GM21381 (cell line): ENCODE measurements at regions not wholly inside any gene's neighbourhood (a gene's known extent, or its start where the extent isn't known, plus 50 kb on each side); places are given as distances from the start of the nearest gene placed in this dataset.

Experiments used
- ATAC-seq: cut with Tn5 transposase; IDR thresholded peaks from one replicate; pipeline ENCODE4 v1.9.1; 2021; ENCODE audit warnings: mild to moderate bottlenecking, moderate library complexity; ENCODE audit not compliant: unreplicated experiment

DNA sequence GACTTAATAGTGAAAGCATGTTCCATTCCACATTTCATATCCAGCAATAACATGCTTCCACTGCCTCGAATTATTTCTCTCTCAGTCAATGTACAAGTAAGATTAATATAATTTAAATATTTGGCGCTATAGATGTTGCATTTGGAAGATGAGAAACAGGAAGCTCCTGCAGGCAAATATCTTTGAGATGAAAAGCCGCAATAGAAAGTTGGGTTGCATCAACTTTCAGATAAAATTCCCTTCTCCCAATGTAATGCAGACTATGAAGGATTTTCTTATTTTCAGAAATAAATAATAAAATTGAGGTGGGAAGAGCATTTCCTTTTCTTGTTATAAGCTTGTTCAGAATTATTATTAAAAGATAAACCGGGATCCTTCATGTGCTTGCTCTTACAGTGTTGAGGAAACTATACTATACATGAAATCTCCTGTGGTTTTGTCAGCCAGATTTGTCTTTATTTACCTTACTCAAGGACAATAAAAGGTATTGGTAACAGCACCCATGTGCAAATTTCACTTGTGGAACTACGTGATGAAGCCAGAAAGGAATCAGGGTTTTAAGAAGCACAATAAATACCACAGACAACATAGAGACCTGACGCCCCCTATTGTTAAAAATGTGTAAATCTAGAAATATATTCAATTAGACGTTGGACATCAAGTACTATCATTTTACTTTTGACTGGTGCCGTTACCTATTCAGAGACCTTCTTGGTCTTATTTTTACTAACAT, 307.0 kb downstream of the ARPP21 start:
- no peak for ATAC-seq

DNA sequence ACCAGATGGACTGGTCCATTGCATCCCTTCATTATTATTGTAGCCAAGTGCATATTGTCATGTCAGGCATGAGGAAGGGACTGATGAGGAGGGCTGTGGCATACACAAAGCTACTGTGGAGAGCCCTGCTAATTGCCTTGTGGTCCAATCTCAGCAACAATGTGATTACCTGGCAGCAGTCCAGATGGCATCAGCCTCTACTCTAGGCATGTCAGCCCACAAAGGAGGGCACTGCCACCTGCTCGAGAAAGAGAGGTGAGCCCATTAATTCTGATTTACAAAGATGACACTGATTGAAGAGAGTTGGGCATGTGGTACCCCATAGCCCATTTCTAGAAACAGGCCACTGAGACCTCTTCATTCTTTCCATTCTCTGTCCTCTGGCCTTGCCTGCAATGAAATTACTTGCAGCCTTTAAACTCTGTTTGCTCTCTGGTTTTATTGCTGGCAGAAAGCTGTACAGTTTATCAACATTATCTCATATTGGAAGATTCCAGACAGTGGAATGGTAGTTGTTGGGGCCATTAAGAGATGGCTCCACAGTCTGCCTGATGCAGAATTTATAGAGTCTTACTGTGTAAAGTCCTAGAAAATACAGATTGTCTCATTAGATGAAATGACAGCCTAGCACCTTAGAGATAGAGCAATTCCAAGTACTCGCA, 307.7 kb downstream of the ARPP21 start:
- ATAC-seq: no peak

DNA sequence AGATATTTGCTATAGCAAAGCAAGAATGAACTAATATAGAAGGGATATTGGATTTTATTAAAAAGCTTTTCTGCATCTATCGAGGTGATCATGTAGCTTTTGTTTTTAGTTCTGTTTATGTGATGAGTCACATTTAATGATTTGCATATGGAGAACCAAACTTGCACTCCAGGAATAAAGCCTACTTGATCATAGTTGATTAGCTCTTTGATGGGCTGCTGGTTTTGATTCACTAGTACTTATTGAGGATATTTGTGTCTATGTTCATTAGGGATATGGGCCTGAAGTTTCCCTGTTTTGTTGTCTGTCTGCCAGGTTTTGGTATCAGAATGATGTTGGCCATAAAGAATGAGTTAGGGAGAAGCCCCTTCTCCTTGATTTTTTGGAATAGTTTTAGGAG, 310.7 kb downstream of the ARPP21 start:
- no peak for ATAC-seq

DNA sequence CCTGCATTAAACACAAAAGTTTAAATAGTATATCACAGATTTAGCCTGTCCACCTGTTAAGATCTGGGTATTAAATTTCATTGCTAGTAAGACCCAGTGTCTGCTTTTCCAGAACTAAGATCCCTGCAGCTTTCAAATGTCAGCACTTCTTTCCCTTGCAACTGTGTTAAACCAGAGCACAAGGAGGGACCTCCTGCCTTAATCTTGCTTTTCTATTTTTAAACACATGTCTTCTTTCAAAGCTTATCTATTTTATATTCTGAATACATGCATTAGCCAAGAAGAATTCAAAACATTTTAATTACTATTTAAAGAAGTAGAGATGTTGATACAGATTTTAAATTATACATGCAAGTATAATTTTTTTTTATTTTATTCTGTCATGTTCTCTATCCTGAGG, 315.1 kb downstream of the ARPP21 start:
- ATAC-seq: no peak

DNA sequence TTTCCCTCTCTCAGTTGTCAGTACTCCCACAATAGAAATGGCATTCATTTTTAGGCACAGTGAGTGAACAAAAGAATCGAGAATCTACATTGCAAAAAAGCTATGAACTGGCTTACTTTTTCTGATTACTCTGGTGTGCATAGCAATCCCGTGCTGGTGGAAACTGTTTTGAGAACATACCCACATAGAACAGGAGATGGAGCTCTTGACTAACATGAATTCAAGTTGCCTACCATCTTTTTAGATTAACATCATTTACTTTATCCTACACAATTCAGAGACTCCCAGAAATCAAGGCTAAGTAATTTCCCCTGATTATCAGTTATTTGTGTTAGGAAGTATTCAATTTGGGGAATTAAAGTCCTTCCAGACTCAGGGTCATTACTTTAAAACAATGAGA, 326.6 kb downstream of the ARPP21 start:
- ATAC-seq: no peak

DNA sequence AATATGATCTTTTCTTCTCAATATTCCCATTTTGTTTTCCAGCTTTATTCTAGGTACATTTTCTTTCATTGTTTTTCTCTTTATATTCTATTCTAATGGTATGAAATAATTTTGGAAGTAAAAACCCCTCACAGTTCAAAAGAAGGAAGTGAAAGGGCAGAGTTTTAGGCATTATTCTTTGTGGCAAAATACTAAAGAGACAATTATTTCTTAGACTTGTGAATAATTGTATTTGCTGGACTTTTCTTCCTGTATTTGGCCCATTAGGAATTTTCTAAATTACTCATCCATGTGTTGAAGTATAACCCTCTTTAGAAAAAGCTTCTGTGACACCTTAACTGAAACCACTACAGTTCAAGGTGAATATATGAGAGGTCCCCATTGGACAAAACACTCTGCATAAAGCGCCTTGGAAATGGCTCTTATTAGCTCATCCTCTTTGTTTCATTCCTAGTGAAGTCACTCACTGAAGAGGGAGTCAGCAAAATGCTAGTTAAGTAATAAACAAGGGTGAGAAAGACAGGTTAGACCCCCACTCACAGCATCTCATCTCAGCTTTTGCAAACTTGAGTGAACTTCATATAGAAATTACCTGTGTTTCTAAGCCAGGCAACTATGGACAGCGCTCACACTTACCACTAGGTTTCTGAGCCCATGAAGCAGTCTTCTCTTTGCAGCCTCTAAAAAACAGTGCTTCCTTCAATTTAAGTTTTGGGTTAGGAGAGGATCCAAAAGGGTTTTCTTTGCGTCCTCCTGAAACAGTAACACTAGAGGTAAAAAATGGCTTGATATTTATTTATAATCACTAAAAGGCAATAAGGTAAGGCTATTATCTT, 327.5 kb downstream of the ARPP21 start:
- no peak for ATAC-seq

DNA sequence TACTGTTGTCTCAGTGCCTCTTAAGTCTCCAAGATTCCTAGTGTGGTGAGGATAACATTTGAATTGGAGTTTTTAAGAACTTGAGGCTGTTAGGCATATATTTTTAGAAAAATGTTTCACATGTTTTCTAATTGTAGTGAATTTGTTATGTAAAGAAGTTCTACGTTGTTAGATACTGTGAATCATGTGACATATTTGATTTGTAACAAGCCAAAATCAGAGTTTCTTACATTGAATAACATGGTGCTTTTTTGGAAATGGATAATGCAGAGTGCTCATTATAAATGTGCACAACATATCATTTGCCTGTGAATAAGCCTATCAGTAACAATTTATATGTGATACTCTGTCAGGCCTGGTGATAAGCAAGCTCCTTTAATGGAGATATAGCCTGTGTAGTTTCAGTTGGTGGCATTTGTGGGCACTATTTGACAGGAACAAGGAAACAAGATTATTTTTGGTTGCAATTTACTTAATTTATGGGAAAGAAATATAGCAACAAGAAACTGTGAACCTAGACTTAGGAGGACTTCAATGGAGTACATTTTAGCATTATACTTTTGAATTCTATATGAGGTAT, 328.8 kb downstream of the ARPP21 start:
- no peak for ATAC-seq

DNA sequence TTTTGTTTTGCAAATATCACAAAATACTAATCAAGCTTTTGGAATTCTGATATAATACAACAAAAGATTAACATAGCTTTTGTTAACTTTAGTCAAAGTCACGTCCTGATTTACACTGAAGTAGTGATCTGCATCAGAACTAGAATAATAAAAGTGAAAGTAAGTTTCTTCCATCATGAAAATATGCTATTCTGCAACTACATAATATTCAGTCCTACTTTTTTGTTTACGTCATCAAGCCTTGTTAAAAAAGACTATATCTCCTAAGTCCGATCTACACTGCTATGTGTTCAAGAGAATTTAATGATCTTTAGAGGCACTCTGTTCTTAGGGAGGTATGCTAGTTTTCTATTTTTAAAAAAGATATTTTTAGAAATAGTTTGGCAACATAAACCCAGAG, 330.1 kb downstream of the ARPP21 start:
- ATAC-seq: no peak

DNA sequence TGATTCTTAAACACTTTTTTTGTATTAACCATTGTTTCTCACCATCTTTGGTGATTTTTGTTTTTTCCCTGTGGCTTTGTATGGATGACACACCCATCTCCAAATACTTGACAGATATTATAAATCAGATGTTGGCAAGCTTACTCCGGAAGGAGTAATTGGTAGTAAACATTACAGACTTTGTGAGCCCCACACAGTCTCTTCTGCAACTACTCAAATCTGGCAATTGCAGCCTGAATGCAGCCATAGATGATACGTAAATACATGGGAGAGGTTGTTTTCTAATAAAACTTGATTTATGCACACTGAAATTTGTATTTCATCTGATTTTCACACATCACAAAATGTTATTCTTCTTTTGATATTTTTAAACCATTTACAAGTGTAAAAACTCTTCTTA, 331.5 kb downstream of the ARPP21 start:
- ATAC-seq: no peak

DNA sequence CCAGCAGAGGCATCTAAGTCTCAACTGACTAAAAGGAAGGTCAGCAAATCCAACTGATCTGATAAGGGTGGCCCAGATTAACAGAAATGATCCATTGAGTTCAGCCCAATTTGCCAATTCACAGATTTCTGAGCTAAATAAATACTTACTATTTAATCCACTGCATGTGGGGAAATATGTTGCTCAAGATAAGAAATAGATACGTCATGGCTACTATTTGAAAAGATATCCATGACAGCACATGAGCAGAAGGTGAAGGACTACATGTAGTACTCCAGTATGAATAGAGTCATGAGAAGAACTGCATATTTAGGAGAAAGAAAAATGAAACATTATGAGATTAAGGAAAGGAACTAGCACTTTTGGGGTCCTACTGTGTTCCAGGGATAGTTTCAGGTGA, 332.4 kb downstream of the ARPP21 start:
- ATAC-seq: no peak

DNA sequence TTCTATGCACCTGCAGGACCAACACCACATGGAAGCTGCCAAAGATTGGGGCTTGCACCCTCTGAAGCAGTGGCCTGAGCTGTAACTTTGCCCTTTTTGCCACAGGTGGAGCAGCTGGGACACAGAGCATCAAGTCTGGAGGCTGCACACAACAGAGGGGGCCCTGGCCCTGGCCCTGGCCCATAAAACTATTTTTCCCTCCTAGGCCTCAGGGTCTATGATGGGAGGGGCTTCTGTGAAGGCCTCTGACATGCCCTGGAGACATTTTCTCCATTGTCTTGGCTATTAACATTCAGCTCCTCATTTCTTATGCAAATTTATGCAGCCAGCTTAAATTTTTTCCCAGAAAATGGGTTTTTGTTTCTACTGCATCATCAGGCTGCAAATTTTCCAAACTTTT, 335.5 kb downstream of the ARPP21 start:
- ATAC-seq: no peak

DNA sequence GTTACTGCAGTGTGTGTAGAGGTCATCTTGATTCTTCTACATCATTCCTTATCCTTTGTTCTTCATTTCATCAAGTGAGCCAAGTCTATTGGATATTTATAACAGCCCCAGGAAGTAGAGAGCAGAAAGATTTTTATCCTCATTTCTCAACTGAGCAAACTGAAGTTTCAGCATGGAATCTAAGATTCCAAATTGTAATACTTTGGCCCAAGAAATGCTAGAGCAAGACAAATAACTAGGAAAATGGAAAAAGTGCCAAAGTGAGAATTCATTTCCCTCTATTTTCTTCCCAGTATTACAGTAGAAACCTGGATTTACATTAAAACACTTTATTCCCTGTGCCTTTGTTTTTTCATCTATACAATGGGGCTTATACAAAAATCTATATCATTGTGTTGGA, 346.8 kb downstream of the ARPP21 start:
- no peak for ATAC-seq

DNA sequence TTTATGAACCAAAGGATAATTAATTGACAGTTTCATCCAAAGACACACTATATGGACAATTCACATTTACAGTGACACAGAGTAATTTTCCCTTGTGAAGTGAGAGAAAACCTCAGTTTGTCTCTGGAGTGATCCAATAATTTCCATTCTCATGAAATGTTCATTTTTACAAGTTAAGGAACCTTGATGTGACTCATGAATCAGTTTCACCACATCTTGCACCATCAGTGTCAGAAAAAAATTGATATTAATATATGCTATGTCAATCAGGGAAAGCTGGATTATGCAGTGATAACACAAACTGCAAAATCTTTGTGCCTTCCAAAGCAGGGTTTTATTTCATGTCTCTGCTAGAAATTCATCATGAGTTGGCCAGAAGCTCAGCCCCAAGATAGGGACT, 348.1 kb downstream of the ARPP21 start:
- ATAC-seq: no peak

DNA sequence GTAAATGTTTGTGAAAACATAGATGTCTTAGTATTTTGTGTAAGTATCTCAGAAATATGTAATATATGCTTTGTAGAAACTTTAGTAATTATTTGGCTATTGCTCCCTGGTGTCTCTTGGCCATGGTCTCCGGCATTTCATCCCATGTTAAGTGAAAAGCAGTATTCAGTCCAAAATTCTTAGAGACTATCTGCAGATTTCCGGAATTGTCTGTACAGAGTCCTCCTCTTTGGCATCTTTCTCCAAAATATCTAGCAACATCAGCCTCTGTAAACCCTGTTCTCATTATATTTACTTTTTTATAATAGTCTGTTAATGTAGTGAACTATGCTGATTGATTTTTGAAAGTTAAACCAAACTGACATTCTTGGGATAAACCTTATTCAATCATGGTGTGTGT, 352.7 kb downstream of the ARPP21 start:
- no peak for ATAC-seq

DNA sequence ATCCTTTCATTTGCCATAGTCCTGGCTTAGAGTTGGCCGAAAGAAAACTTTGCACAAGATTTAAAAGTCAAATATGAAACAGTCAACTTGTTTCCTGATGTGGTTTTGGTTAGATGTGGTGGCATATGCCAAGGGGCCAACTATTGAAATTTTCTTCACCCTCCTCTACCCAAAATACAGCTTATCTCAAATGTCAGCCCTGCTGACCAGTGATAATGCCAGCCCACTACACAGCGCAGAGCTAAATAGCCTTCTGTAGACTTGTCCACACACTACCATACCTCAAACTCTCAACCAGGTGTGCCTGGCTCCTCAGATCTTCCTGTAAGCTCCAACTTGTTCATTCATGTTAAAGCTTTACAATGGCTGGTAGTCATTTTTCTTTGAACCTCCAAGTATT, 368.5 kb upstream of the STAC start:
- ATAC-seq: no peak

DNA sequence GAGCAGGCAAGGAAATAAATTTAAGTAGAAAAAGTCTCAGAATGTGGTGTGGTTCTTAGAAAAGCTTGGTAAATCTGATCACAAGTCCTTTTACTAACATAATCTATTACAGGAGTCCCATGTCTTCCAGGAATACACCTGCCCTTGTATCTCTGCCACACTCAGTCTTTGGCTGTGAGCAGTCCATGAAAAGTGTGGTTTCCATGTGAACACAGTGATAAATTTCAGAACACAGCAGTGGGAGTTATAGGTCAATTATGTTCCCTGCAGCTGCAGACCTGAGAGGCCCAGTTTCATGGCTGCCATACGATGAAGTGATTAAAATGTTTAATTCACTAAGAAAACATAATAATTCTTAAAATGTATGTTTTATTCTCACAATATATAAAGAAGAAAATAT, 366.9 kb upstream of the STAC start:
- ATAC-seq: no peak

DNA sequence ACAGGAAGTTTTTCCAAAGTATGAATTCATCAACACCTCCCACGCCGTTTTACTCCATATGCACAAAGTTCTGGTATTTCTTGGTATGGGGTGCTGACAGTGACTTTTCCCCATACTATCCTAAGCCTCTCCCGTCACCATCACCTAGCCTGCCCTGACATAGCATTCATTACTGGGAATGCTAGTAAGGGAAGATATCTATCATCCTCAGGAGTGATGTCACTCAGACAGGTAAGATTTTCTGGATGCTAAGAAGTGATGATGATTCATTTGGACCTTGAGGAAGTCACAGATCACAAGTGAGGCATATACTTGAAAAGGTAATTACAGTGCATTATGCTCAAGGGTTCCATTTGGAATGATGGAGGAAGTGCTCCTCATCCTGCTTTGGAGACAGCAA, 355.1 kb upstream of the STAC start:
- ATAC-seq: no peak

DNA sequence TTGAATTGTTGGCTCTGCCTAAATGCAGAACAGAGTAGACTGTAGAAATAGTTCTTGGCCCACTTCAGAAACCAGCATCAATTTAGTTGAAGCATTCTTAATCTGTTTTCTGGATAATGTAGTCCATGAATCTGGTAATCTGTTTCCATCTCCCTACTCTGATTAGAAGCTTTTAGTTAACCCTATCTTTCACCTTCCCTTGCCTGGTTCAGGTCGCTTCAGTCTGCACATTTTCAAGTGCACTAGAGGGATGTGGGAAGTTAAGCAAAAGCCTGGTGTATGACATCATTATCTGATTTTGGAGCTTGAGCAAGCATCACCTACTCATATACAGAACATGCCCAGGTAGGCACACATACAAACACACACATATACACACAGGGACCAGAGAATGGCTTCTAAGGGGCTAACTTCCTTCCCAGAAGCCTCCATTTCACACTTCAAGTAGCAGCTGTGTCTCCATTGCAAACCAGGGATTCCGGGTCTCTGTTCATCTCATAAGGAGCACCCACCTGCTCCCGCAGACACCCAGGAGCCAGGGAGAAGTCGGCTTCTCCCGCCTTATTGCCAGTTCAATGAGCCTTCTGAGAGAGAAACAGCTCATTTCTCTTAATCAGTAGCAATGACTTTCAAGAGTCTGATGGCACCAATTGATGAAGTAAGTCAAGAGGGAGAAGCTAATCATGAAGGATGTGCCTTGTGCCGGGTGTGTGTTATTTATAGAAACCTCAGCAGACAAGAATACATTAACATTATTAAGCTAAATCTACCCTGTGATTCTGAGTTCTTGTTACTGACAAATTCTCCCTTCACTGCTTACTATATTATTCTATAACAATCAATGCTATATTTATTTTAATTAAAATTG, 347.9 kb upstream of the STAC start:
- ATAC-seq: no peak

DNA sequence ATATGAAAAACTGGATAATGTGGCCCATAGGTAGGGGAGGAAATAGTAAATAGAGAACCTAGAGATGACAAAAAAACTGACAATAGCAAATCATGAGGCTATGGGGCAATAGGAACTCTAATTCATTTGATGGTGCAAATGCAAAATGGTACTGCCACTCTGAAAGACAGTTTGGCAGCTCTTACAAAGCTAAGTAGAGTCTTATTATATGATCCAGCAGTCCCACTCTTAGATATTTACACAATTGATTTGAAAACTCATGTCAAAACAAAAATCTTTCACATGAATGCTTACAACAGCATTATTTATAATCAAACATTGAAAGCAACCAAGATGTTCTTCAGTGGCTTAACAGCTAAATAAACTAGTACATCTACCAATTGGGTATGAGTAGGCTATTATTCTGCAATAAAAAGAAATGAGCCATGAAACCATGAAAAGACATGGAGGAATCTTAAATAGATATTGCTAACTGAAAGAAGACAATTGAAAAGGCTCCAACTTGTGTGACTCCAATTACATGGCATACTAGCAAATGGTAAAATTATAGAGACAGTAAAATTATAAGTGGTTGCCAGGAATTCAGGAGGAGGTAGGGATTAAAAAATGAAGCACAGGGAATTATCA, 321.8 kb upstream of the STAC start:
- no peak for ATAC-seq

DNA sequence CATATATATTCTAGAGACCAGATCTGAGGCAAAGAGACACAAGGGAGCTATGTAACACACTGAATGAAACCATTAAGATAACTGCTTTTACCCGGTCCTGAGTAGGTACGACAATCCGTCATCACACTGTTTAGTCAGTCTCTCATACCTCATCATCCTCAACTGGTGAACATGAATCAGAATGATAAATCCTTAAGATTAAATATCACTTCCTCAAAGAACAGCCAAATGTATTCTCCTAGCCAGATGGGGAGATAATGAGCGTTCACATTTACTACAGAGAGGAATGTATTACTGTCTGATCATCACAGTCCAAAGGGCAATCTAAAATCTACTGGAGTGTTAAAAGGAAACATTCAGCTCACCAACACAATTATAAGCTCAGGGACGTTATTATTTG, 319.4 kb upstream of the STAC start:
- ATAC-seq: no peak
